H1 (cell line): ENCODE measurements at regions not wholly inside any gene's neighbourhood (a gene's known extent, or its start where the extent isn't known, plus 50 kb on each side); places are given as distances from the start of the nearest gene placed in this dataset.

Source experiments
- CTCF ChIA-PET: fragments of 300-600 bp; sonication (Branson Sonifier 250); formaldehyde crosslinking; loops from one replicate; lab custom pipeline; 2021; ENCODE audit not compliant: partially characterized antibody; lab: Charles Lee
- POLR2A ChIA-PET: fragments of 300-600 bp; sonication (Branson Sonifier 250); formaldehyde crosslinking; loops from one replicate; lab custom pipeline; 2021; ENCODE audit warnings: inconsistent platforms; ENCODE audit not compliant: partially characterized antibody; lab: Charles Lee
- DNase-seq, 2 experiments: peaks; one replicate each; pipeline versions ENCODE4 v3.0.0 to v3.0.0-alpha.2; 2010 to 2022; ENCODE audit warnings: low spot score in 2 of 2, low read depth in 1 of 2, mixed read lengths in 1 of 2
- FAIRE-seq: peaks from 2 replicates; lab custom pipeline; 2011; peaks lifted over from hg19 to GRCh38; lab: Jason Lieb, UNC
- H2AFZ ChIP-seq: 2 replicates; pipeline ENCODE4 v1.8.1; 2012; ENCODE audit warnings: low read length, inconsistent platforms
- H2AK5ac ChIP-seq: 2 replicates; pipeline ENCODE4 v1.6.1; 2013; ENCODE audit warnings: low read depth, low read length
- H2BK120ac ChIP-seq: replicated peaks from 2 replicates; pipeline ENCODE3; 2013; ENCODE audit warnings: low read depth, low read length, inconsistent platforms
- H2BK12ac ChIP-seq: 2 replicates; pipeline ENCODE4 v1.6.1; 2013; ENCODE audit warnings: low read depth, low read length
- H2BK15ac ChIP-seq: 2 replicates; pipeline ENCODE4 v1.6.1; 2013; ENCODE audit warnings: low read length
- H2BK20ac ChIP-seq: 2 replicates; pipeline ENCODE4 v1.6.1; 2013; ENCODE audit warnings: low read length
- H2BK5ac ChIP-seq: 2 replicates; pipeline ENCODE4 v1.6.1; 2013; ENCODE audit warnings: low read depth, low read length
- H3K14ac ChIP-seq: 2 replicates; pipeline ENCODE4 v1.6.1; 2013; ENCODE audit warnings: inconsistent platforms; ENCODE audit not compliant: insufficient read length
- H3K18ac ChIP-seq: 2 replicates; pipeline ENCODE4 v1.6.1; 2013; ENCODE audit warnings: low read length; ENCODE audit errors: extremely low read depth
- H3K23ac ChIP-seq: 2 replicates; pipeline ENCODE4 v1.6.1; 2013; ENCODE audit warnings: inconsistent platforms; ENCODE audit not compliant: insufficient read length
- H3K23me2 ChIP-seq: 2 replicates; pipeline ENCODE4 v1.6.1; 2013; ENCODE audit warnings: low read depth, low read length
- H3K27ac ChIP-seq: 2 replicates; pipeline ENCODE4 v1.6.1; 2011; ENCODE audit warnings: low read depth, low read length, inconsistent platforms
- H3K27me3 ChIP-seq, 4 experiments: replicated peaks in 1 of 4; 1 replicate in 1 of 4; 2 replicates in 3 of 4; pipeline versions ENCODE4 v1.6.1 to v1.8.1; 2011 to 2013; ENCODE audit warnings: low read length in 3 of 4, mild to moderate bottlenecking in 3 of 4, inconsistent platforms in 2 of 4, mixed read lengths in 2 of 4, moderate library complexity in 1 of 4; ENCODE audit not compliant: control insufficient read depth in 3 of 4, insufficient read depth in 3 of 4; ENCODE audit errors: extremely low read depth in 1 of 4
- H3K36me3 ChIP-seq, 4 experiments: 2 replicates each; pipeline versions ENCODE4 v1.6.1 to v1.8.1; 2011 to 2013; ENCODE audit warnings: mild to moderate bottlenecking in 4 of 4, low read length in 3 of 4, moderate library complexity in 2 of 4, control low read depth in 1 of 4, inconsistent platforms in 1 of 4; ENCODE audit not compliant: insufficient read depth in 4 of 4, control insufficient read depth in 2 of 4
- H3K4ac ChIP-seq: replicated peaks from 2 replicates; pipeline ENCODE3; 2013; ENCODE audit warnings: low read length, low read depth, mixed read lengths, inconsistent platforms; ENCODE audit not compliant: insufficient read length
- H3K4me1 ChIP-seq, 4 experiments: replicated peaks in 1 of 4; 1 replicate in 1 of 4; 2 replicates in 3 of 4; pipeline versions ENCODE4 v1.6.1 to v1.8.1; 2011 to 2013; ENCODE audit warnings: low read length in 3 of 4, inconsistent platforms in 2 of 4, mixed read lengths in 1 of 4; ENCODE audit not compliant: insufficient read depth in 4 of 4, control insufficient read depth in 3 of 4
- H3K4me2 ChIP-seq, 2 experiments: 2 replicates each; pipeline versions ENCODE4 v1.6.1 to v1.8.1; 2011 to 2013; ENCODE audit warnings: low read depth in 2 of 2, low read length in 2 of 2, control low read depth in 1 of 2, inconsistent platforms in 1 of 2, mild to moderate bottlenecking in 1 of 2; ENCODE audit not compliant: insufficient read depth in 1 of 2
- H3K4me3 ChIP-seq, 4 experiments: fragments of 200-600, 300-600 bp in 1 of 4; sonication (generic), shearing (Covaris generic), sonication (Bioruptor Twin) in 1 of 4; 2 replicates each; pipeline versions ENCODE4 v1.5.1 to v1.8.1; 2011 to 2016; ENCODE audit warnings: low read length in 4 of 4, low read depth in 3 of 4, control low read depth in 2 of 4, inconsistent platforms in 2 of 4, mild to moderate bottlenecking in 2 of 4, mixed read lengths in 1 of 4, moderate library complexity in 1 of 4; ENCODE audit not compliant: insufficient read depth in 2 of 4; ENCODE audit errors: extremely low read depth in 1 of 4
- H3K56ac ChIP-seq: replicated peaks from 2 replicates; pipeline ENCODE3; 2013; ENCODE audit warnings: low read depth, mild to moderate bottlenecking, mixed read lengths, low read length, inconsistent platforms; ENCODE audit not compliant: insufficient read length
- H3K79me1 ChIP-seq: 2 replicates; pipeline ENCODE4 v1.6.1; 2013; ENCODE audit warnings: low read depth, low read length, control low read depth
- H3K79me2 ChIP-seq, 2 experiments: 2 replicates each; pipeline versions ENCODE4 v1.6.1 to v1.8.1; 2012 to 2013; ENCODE audit warnings: low read length in 2 of 2, mild to moderate bottlenecking in 2 of 2, inconsistent platforms in 1 of 2; ENCODE audit not compliant: insufficient read depth in 2 of 2, control insufficient read depth in 1 of 2
- H3K9ac ChIP-seq, 4 experiments: replicated peaks in 1 of 4; 1 replicate in 1 of 4; 2 replicates in 3 of 4; pipeline versions ENCODE4 v1.6.1 to v1.8.1; 2011 to 2013; ENCODE audit warnings: low read depth in 3 of 4, low read length in 3 of 4, control low read depth in 2 of 4, mild to moderate bottlenecking in 2 of 4, moderate library complexity in 2 of 4, inconsistent platforms in 1 of 4; ENCODE audit errors: extremely low read depth in 1 of 4
- H3K9me3 ChIP-seq, 2 experiments: 2 replicates each; pipeline versions ENCODE4 v1.6.1 to v1.8.1; 2012 to 2013; ENCODE audit warnings: mild to moderate bottlenecking in 2 of 2, moderate library complexity in 2 of 2, control low read depth in 1 of 2, inconsistent platforms in 1 of 2, low read depth in 1 of 2, low read length in 1 of 2, mixed read lengths in 1 of 2; ENCODE audit not compliant: insufficient read depth in 2 of 2
- H4K20me1 ChIP-seq, 2 experiments: replicated peaks in 1 of 2; 2 replicates each; pipeline versions ENCODE3 to v1.8.1; 2011 to 2013; ENCODE audit warnings: inconsistent platforms in 2 of 2, low read length in 2 of 2, mild to moderate bottlenecking in 1 of 2; ENCODE audit not compliant: insufficient read depth in 2 of 2, control insufficient read depth in 1 of 2
- H4K5ac ChIP-seq: 2 replicates; pipeline ENCODE4 v1.6.1; 2013; ENCODE audit warnings: low read length, low read depth, mixed read lengths, inconsistent platforms; ENCODE audit not compliant: insufficient read length
- H4K8ac ChIP-seq: 2 replicates; pipeline ENCODE4 v1.8.0; 2013; ENCODE audit warnings: mild to moderate bottlenecking, moderate library complexity, low read length, inconsistent platforms; ENCODE audit not compliant: insufficient read depth; ENCODE audit errors: extremely low read depth
- H4K91ac ChIP-seq: replicated peaks from 2 replicates; pipeline ENCODE3; 2013; ENCODE audit warnings: low read length, mixed read lengths, inconsistent platforms; ENCODE audit not compliant: insufficient read length
- JUN ChIP-seq: IDR thresholded peaks from 2 replicates; pipeline ENCODE4 v1.6.1; 2011; ENCODE audit warnings: low read depth, mild to moderate bottlenecking, improper control_type of control experiment, low read length
- WGBS, 2 experiments: shearing (Covaris generic) in 1 of 2; methylation state at CpG; one replicate each; pipeline versions ENCODE4 v1.1.6 to v1.1.7; 2013 to 2015; ENCODE audit warnings: low lambda C conversion rate in 2 of 2, mixed read lengths in 2 of 2, inconsistent platforms in 1 of 2, low coverage in 1 of 2, missing lambda C conversion rate in 1 of 2; ENCODE audit not compliant: insufficient replicate concordance in 2 of 2, insufficient coverage in 1 of 2, insufficient read length in 1 of 2; ENCODE audit errors: extremely low coverage in 1 of 2, missing lambda C conversion rate in 1 of 2; 5-methylcytosine and 5-hydroxymethylcytosine counted together

GRCh38 chr2:199705538-199705937, 145.5 kb downstream of the FTCDNL1 start:
- Histone ChIP-seq H3K14ac (no peak overlapping the region), H3K23me2 (no peaks in the 10 kb centered on the region), H3K9ac (no peak overlapping the region), H2AFZ (no peak overlapping the region), H3K4me2 (no peak overlapping the region), H2BK15ac (no peak overlapping the region), H2BK120ac (no peak overlapping the region), H4K20me1 (no peaks in the 10 kb centered on the region), H4K8ac (no peak overlapping the region), H3K27ac (no peak overlapping the region), H3K18ac (no peak overlapping the region), H3K79me1 (no peaks in the 10 kb centered on the region), H4K91ac (no peak overlapping the region), H4K5ac (no peak overlapping the region), H2AK5ac (no peak overlapping the region), H3K4me3 (no peak overlapping the region), H3K4me1 (no peaks in the 10 kb centered on the region), H3K36me3 (no peaks in the 10 kb centered on the region), H3K27me3 (no peaks in the 10 kb centered on the region), H2BK12ac (no peak overlapping the region), H3K23ac (no peak overlapping the region), H2BK5ac (no peak overlapping the region), H3K4ac (no peak overlapping the region), H2BK20ac (no peak overlapping the region), H3K56ac (no peak overlapping the region), H3K79me2 (no peaks in the 10 kb centered on the region), H3K9me3 (peaks cover 2 to 6% of the 10 kb centered on the region in 2 experiments; a peak in 2 of 4 replicates)
- DNase-seq (no peak), FAIRE-seq (no peak)
- POLR2A ChIA-PET = interaction anchor here (1.2 kb wide), 1 partner anchor 34 kb away, joined by 3 read pairs; no protein-coding TSS in a partner anchor
- WGBS, 2 experiments = 96% methylated on average over 1 of the region's 1 CpG; no CpG with 5 or more reads in 1 of the 2 experiments
- CTCF ChIA-PET = interaction anchor here (0.8 to 4.8 kb wide), 25 partner anchors 8 to 240 kb away, joined by 3 to 68 read pairs (median 4); no protein-coding TSS in a partner anchor
- no peak for TF ChIP-seq JUN
